Neural crest cell (in vitro differentiated cells): ENCODE measurements at regions not wholly inside any gene's neighbourhood (a gene's known extent, or its start where the extent isn't known, plus 50 kb on each side); places are given as distances from the start of the nearest gene placed in this dataset.

Experiments
- DNase-seq: peaks from one replicate; pipeline ENCODE4 v3.0.0; 2021; ENCODE audit warnings: low read depth, mixed read lengths, low spot score
- H3K27ac Mint-ChIP-seq: one replicate; pipeline ENCODE4 v1.8.0; 2021; ENCODE audit warnings: mild to moderate bottlenecking, mixed read lengths; ENCODE audit not compliant: unreplicated experiment
- H3K27me3 Mint-ChIP-seq: 2 replicates; pipeline ENCODE4 v1.8.0; 2021; ENCODE audit warnings: low read depth, mild to moderate bottlenecking, mixed read lengths
- H3K36me3 Mint-ChIP-seq: 2 replicates; pipeline ENCODE4 v1.8.0; 2021; ENCODE audit warnings: low read depth, mild to moderate bottlenecking, mixed read lengths
- H3K4me1 Mint-ChIP-seq: 2 replicates; pipeline ENCODE4 v1.8.0; 2021; ENCODE audit warnings: mixed read lengths
- H3K4me3 Mint-ChIP-seq: one replicate; pipeline ENCODE4 v1.8.0; 2021; ENCODE audit warnings: mild to moderate bottlenecking, mixed read lengths
- H3K9me3 Mint-ChIP-seq: 2 replicates; pipeline ENCODE4 v1.8.0; 2021; ENCODE audit warnings: mixed read lengths
- TF ChIP-seq, protein P1 (sequence below): fragments of 200-600 bp; sonication (generic); conservative IDR thresholded peaks from 2 replicates; pipeline ENCODE4 v1.5.0; 2021; ENCODE audit warnings: antibody characterized with exemption, mild to moderate bottlenecking

DNA sequence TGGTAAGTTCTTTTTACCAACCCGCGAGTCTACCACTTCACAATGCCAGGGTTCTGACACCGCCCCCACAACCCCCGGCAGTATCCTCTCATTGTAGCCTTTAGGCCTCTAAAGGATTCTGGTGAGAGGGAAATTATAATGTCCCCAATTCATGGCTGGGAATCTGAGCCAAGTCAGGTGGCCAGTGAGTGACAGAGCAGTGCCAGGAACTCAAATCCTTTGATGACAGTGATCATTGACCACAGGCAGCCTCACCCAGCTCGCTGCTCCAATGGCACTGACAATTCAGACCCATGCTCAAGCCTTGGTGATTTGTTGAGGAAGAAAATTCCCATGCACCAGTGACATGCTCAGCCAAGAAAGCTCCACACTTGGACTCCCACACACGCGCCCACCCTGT lies 63.4 kb upstream of the CSF1 start:
- DNase-seq, result no peak
- TF ChIP-seq, protein P1, sequence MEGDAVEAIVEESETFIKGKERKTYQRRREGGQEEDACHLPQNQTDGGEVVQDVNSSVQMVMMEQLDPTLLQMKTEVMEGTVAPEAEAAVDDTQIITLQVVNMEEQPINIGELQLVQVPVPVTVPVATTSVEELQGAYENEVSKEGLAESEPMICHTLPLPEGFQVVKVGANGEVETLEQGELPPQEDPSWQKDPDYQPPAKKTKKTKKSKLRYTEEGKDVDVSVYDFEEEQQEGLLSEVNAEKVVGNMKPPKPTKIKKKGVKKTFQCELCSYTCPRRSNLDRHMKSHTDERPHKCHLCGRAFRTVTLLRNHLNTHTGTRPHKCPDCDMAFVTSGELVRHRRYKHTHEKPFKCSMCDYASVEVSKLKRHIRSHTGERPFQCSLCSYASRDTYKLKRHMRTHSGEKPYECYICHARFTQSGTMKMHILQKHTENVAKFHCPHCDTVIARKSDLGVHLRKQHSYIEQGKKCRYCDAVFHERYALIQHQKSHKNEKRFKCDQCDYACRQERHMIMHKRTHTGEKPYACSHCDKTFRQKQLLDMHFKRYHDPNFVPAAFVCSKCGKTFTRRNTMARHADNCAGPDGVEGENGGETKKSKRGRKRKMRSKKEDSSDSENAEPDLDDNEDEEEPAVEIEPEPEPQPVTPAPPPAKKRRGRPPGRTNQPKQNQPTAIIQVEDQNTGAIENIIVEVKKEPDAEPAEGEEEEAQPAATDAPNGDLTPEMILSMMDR, result no peak
- H3K27me3 Mint-ChIP-seq, result no peaks in the 10 kb centered on the region
- H3K27ac Mint-ChIP-seq, result no peak overlapping the region
- H3K4me3 Mint-ChIP-seq, result no peak overlapping the region
- no peaks in the 10 kb centered on the region for H3K36me3 Mint-ChIP-seq
- no peaks in the 10 kb centered on the region for H3K4me1 Mint-ChIP-seq
- H3K9me3 Mint-ChIP-seq, result peaks cover 3% of the 10 kb centered on the region

DNA sequence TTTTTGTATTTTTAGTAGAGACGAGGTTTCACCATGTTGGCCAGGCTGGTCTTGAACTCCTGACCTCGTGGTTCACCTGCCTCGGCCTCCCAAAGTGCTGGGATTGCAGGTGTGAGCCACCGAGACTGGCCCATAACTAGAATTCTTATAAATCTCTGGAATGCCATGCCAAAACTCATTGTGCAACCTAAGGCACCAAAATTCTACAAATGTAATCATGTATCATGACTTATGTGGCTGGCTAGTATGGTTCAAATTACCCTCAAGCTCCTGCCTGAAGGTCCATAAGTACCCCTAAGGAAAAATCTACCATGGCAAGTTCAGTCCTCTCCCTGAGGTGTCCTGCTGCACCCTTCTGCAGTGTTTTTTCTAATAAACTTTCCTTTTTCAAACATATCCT lies 63.8 kb upstream of the CSF1 start:
- no peak for DNase-seq

DNA sequence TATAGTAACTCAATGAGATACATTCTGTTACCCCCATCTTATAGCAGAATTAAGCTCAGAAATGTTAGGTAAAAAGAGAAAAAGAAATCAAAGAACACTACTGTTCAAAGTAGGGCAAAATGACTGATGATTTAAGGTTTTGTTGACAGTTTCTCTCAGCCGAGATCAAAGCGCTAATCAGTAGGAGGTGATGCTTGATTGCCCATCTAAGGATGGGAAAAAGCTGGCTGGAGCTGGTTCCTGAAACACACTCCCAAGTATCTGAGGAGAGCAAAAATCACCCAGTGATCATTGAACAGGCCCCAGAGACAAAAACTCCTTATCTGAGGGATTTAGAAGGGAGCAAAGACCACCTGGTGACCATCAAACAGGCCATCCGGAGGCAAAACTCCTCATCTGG lies 64.5 kb upstream of the CSF1 start:
- TF ChIP-seq, protein P1, result no peak
- Mint-ChIP-seq H3K4me3 (no peak overlapping the region), H3K27me3 (no peaks in the 10 kb centered on the region), H3K9me3 (peaks cover 3% of the 10 kb centered on the region), H3K4me1 (no peaks in the 10 kb centered on the region), H3K27ac (no peak overlapping the region), H3K36me3 (no peaks in the 10 kb centered on the region)
- DNase-seq, result no peak

More for the DNA sequence above, 63.8 kb upstream of the CSF1 start:
- Mint-ChIP-seq H3K27me3 (no peaks in the 10 kb centered on the region), H3K36me3 (no peaks in the 10 kb centered on the region), H3K9me3 (peaks cover 3% of the 10 kb centered on the region), H3K4me1 (no peaks in the 10 kb centered on the region), H3K27ac (no peak overlapping the region), H3K4me3 (no peak overlapping the region)
- TF ChIP-seq, protein P1, result no peak

DNA sequence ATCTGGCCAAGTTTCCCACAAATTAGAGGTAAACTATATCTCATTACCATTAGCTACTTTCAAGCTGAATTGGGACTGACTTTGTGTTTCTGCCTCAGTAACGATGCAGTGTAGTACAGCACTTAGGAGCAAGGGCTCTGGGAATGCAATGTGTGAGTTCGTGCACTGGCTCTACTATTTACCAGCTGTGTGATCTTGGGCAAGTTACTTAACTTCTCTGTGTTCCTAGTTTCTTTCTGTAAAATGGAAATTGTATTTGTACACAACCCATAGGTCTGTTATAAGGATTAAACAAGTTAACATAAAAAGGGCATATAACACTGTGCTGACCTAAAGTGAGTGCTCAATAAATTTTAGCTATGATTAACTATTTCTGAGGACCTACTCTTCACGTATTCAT lies 65.0 kb upstream of the CSF1 start:
- Mint-ChIP-seq H3K4me3 (no peak overlapping the region), H3K36me3 (peaks cover 2% of the 10 kb centered on the region)
- no peak for DNase-seq

DNA sequence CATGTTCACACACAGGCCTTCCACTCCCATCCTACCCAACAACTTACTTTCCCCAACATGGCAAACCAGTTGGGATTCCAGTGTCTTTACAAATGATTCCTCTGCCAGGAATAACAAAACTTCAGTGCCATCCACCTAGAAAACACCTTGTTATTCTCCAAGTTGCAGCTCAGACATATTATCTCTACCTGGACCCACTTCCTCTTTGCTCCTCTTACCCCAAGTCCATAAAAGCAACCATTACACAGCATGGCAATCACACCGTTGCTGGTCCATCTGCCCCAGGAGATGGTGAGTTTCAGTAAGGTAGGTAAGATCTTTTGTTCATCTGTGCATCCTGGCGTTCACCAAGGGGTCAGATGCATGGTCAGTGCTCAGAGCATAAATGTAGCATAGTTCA lies 66.0 kb upstream of the CSF1 start:
- Mint-ChIP-seq H3K27me3 (no peaks in the 10 kb centered on the region), H3K9me3 (peaks cover 7% of the 10 kb centered on the region), H3K36me3 (peaks cover 4% of the 10 kb centered on the region), H3K4me1 (no peaks in the 10 kb centered on the region), H3K4me3 (no peak overlapping the region), H3K27ac (no peak overlapping the region)
- TF ChIP-seq, protein P1, result no peak
- DNase-seq, result no peak

More for the DNA sequence above, 65.0 kb upstream of the CSF1 start:
- Mint-ChIP-seq H3K27ac (no peak overlapping the region), H3K4me1 (no peaks in the 10 kb centered on the region), H3K9me3 (peaks cover 5% of the 10 kb centered on the region), H3K27me3 (no peaks in the 10 kb centered on the region)
- TF ChIP-seq, protein P1, result no peak
